ENCODE measurements at regions not wholly inside any gene's neighbourhood (a gene's known extent, or its start where the extent isn't known, plus 50 kb on each side); places are given as distances from the start of the nearest gene placed in this dataset.

- no peaks in the 10 kb centered on the region for H3K27me3 ChIP-seq
- intact Hi-C loops (cut with DNase I) = no loop called here
- no peak for DNase-seq
- H3K4me3 ChIP-seq = no peak overlapping the region
- H3K4me1 ChIP-seq = no peaks in the 10 kb centered on the region
- TF ChIP-seq POLR2AphosphoS5 (IDR thresholded peaks at IDR 0.05) = no peak
- no peak for TF ChIP-seq POLR2A (IDR thresholded peaks at IDR 0.05)
- no peak for TF ChIP-seq EP300 (IDR thresholded peaks at IDR 0.05)
- TF ChIP-seq, protein P1, sequence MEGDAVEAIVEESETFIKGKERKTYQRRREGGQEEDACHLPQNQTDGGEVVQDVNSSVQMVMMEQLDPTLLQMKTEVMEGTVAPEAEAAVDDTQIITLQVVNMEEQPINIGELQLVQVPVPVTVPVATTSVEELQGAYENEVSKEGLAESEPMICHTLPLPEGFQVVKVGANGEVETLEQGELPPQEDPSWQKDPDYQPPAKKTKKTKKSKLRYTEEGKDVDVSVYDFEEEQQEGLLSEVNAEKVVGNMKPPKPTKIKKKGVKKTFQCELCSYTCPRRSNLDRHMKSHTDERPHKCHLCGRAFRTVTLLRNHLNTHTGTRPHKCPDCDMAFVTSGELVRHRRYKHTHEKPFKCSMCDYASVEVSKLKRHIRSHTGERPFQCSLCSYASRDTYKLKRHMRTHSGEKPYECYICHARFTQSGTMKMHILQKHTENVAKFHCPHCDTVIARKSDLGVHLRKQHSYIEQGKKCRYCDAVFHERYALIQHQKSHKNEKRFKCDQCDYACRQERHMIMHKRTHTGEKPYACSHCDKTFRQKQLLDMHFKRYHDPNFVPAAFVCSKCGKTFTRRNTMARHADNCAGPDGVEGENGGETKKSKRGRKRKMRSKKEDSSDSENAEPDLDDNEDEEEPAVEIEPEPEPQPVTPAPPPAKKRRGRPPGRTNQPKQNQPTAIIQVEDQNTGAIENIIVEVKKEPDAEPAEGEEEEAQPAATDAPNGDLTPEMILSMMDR (IDR thresholded peaks at IDR 0.05) = no peak
- no peaks in the 10 kb centered on the region for H3K36me3 ChIP-seq
- no peak overlapping the region for H3K27ac ChIP-seq
- H3K9me3 ChIP-seq = peaks cover 0 to 3% (median 0%) of the 10 kb centered on the region in 4 donors
- 88% methylated on average over 17 of the region's 17 CpGs for WGBS, 2 donors
Measured at GRCh38 chr1:79561521-79561978, 555.0 kb upstream of the ADGRL4 start.

DNA sequence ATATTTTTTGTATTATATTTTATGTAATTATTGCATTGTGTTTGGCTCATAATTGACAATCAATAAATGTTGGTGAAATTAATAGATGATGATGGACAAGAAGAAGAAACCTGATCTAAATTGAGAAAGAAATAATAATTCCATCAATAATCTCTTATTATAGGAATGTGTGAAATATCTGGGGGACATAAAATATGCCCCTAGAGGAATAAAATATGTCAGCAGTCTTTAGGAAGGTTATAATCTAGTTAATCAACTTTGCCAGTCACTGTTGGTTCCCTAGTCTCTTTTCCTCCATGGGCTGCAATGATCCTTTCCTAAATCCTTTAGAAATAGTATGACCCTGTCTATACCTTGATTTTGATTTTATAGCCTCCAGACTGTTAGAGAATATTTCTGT is 549.7 kb upstream of the ADGRL4 start:
- H3K27ac ChIP-seq = no peak overlapping the region
- H3K9me3 ChIP-seq = peaks cover 0 to under 1% (median 0%) of the 10 kb centered on the region in 4 donors
- no peaks in the 10 kb centered on the region for H3K27me3 ChIP-seq
- no peaks in the 10 kb centered on the region for H3K36me3 ChIP-seq
- no peaks in the 10 kb centered on the region for H3K4me1 ChIP-seq
- H3K4me3 ChIP-seq = no peak overlapping the region
- TF ChIP-seq EP300 (IDR thresholded peaks at IDR 0.05) = no peak
- no peak for TF ChIP-seq POLR2A (IDR thresholded peaks at IDR 0.05)
- no peak for TF ChIP-seq POLR2AphosphoS5 (IDR thresholded peaks at IDR 0.05)
- TF ChIP-seq, protein P1 (IDR thresholded peaks at IDR 0.05) = no peak
- intact Hi-C loops (cut with DNase I) = no loop called here
- no peak for DNase-seq

DNA sequence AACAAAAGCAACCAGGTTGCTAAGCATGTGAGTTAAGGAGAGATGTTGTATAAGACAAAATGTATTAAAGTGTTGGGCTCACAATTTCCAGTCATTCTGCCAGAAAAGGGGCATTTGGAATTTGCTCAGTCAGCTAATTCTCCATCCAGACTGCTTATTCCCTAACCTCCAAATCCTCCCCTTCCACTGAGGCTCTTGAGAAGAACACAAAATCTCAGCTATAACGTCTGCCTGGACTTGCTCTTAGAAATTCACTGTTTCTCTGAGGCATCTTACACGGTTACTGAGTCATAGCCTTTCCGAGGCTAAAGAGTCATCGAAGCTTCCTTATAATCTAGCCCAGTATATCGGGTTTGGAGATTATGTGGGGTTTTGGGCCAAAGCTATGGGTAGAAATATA is 548.2 kb upstream of the ADGRL4 start:
- no peaks in the 10 kb centered on the region for H3K4me1 ChIP-seq
- no peaks in the 10 kb centered on the region for H3K27me3 ChIP-seq
- WGBS, 2 donors = 70 to 74% methylated on average over 5 of the region's 5 CpGs
- DNase-seq = no peak
- no peaks in the 10 kb centered on the region for H3K36me3 ChIP-seq
- no peak overlapping the region for H3K27ac ChIP-seq
- no peak for TF ChIP-seq POLR2AphosphoS5 (IDR thresholded peaks at IDR 0.05)
- no peak for TF ChIP-seq EP300 (IDR thresholded peaks at IDR 0.05)
- TF ChIP-seq, protein P1 (IDR thresholded peaks at IDR 0.05) = no peak
- TF ChIP-seq POLR2A (IDR thresholded peaks at IDR 0.05) = no peak
- intact Hi-C loops (cut with DNase I) = no loop called here
- H3K4me3 ChIP-seq = no peak overlapping the region
- no peaks in the 10 kb centered on the region for H3K9me3 ChIP-seq

- no peak overlapping the region for H3K4me3 ChIP-seq
- no peak overlapping the region for H3K27ac ChIP-seq
- intact Hi-C loops (cut with DNase I) = no loop called here
- no peaks in the 10 kb centered on the region for H3K36me3 ChIP-seq
- no peak for DNase-seq
- TF ChIP-seq, protein P1 (IDR thresholded peaks at IDR 0.05) = no peak
- TF ChIP-seq POLR2A (IDR thresholded peaks at IDR 0.05) (no peak), EP300 (IDR thresholded peaks at IDR 0.05) (no peak), POLR2AphosphoS5 (IDR thresholded peaks at IDR 0.05) (no peak)
- no peaks in the 10 kb centered on the region for H3K27me3 ChIP-seq
- no peaks in the 10 kb centered on the region for H3K4me1 ChIP-seq
- H3K9me3 ChIP-seq = no peaks in the 10 kb centered on the region
- 56 to 61% methylated on average over 3 of the region's 3 CpGs for WGBS, 2 donors
Measured at GRCh38 chr1:79551321-79551720, 544.8 kb upstream of the ADGRL4 start.

DNA sequence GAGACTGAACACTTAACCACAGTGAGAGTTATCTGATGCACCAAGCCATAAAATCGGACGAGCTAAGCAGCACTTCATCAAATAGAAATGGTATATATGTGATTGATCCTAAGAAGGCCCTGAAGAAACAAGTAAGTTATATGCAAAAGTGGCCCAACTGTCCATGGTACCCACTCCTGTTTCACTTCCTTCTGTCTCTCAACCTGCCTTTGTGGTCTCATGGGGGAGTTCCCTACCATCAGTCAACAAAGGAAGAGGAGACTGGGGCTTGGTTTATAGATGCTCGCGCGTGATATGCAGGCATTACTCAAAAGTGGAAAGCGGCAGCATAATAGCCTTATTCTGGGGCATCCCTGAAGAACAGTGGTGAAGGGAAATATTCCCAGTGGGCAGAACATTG is 543.9 kb upstream of the ADGRL4 start:
- DNase-seq = no peak
- Histone ChIP-seq H3K4me1 (no peaks in the 10 kb centered on the region), H3K27ac (no peak overlapping the region), H3K36me3 (no peaks in the 10 kb centered on the region), H3K27me3 (no peaks in the 10 kb centered on the region), H3K9me3 (no peaks in the 10 kb centered on the region), H3K4me3 (no peak overlapping the region)
- intact Hi-C loops (cut with DNase I) = no loop called here
- TF ChIP-seq, protein P1 (IDR thresholded peaks at IDR 0.05) = no peak
- TF ChIP-seq POLR2A (IDR thresholded peaks at IDR 0.05) = no peak
- no peak for TF ChIP-seq POLR2AphosphoS5 (IDR thresholded peaks at IDR 0.05)
- no peak for TF ChIP-seq EP300 (IDR thresholded peaks at IDR 0.05)
- 91 to 93% methylated on average over 6 of the region's 6 CpGs for WGBS, 2 donors

All from sigmoid colon (tissue), 6 donors.